ENCODE measurements at regions not wholly inside any gene's neighbourhood (a gene's known extent, or its start where the extent isn't known, plus 50 kb on each side); places are given as distances from the start of the nearest gene placed in this dataset.
"Not testable (repeated sequence)": the region's sequence is repeated elsewhere in the genome, so short reads cannot be mapped to it uniquely, and the experiment has no call there.

DNA sequence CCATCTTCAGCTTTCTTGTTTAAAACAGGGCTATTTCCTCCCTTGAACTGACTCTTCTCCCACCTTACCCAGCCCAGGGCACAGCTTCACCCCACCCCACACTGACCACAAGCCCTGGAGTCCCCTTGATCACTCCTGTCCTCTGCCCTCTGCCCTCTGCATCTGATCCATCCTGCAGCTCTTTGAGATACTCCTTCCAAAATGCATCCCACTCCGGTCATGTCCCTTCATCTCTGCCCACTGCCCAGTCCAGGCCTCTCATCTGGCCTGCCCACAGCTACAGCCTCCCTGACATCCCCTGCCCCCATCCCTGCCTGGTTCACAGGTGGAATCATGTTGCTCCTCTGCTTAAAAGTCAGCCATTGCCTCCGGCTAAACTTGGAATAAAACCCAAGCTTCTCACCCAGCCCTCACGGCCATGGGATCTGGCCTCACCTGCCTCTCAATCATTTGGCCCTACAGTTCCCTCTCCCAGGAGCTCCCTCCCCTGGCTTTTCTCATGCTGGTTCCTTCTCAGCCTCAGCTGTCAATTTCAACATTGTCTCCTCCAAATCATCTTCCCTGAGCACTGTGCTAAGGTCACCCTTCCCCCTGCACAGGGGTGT lies 202.0 kb downstream of the MATN1 start:
- no peak overlapping the region for H3K27ac Mint-ChIP-seq (ENCODE audit: unreplicated experiment)
- peaks cover 5% of the 10 kb centered on the region for H3K27me3 Mint-ChIP-seq (ENCODE audit: unreplicated experiment)
- TF ChIP-seq, protein P1, sequence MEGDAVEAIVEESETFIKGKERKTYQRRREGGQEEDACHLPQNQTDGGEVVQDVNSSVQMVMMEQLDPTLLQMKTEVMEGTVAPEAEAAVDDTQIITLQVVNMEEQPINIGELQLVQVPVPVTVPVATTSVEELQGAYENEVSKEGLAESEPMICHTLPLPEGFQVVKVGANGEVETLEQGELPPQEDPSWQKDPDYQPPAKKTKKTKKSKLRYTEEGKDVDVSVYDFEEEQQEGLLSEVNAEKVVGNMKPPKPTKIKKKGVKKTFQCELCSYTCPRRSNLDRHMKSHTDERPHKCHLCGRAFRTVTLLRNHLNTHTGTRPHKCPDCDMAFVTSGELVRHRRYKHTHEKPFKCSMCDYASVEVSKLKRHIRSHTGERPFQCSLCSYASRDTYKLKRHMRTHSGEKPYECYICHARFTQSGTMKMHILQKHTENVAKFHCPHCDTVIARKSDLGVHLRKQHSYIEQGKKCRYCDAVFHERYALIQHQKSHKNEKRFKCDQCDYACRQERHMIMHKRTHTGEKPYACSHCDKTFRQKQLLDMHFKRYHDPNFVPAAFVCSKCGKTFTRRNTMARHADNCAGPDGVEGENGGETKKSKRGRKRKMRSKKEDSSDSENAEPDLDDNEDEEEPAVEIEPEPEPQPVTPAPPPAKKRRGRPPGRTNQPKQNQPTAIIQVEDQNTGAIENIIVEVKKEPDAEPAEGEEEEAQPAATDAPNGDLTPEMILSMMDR (IDR thresholded peaks at IDR 0.05; ENCODE audit: unreplicated experiment): no peak
- H3K9me3 Mint-ChIP-seq (ENCODE audit: unreplicated experiment): no peaks in the 10 kb centered on the region
- H3K36me3 Mint-ChIP-seq (ENCODE audit: low read depth, unreplicated experiment): no peaks in the 10 kb centered on the region
- no peak overlapping the region for H3K4me3 Mint-ChIP-seq (ENCODE audit: unreplicated experiment)
- H3K4me1 Mint-ChIP-seq (ENCODE audit: unreplicated experiment): peaks cover 4% of the 10 kb centered on the region
- no peak for DNase-seq (ENCODE audit: low spot score)

DNA sequence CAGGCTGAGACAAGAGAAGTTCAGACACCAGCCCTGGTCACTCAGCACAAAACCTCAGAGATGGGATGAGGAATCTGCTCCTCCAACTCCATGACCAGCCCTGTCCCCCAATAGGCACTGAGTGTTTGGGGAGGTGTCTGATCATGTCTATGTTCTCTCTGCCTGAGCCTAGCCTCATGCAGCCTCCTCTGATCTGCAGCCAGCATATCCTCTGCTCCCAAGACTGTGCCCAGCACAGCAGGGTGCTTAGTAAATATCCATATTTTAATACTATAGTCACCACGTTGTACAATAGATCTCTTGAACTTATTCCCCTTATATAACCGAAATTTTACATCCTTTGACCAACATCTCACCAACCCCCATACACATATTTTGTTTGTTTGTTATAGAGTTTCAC lies 202.9 kb downstream of the MATN1 start:
- DNase-seq (ENCODE audit: low spot score): no peak
- Mint-ChIP-seq H3K4me3 (ENCODE audit: unreplicated experiment) (no peak overlapping the region), H3K36me3 (ENCODE audit: low read depth, unreplicated experiment) (no peaks in the 10 kb centered on the region), H3K4me1 (ENCODE audit: unreplicated experiment) (peaks cover 4% of the 10 kb centered on the region), H3K27ac (ENCODE audit: unreplicated experiment) (no peak overlapping the region), H3K27me3 (ENCODE audit: unreplicated experiment) (peaks cover 5% of the 10 kb centered on the region), H3K9me3 (ENCODE audit: unreplicated experiment) (no peaks in the 10 kb centered on the region)
- TF ChIP-seq, protein P1 (IDR thresholded peaks at IDR 0.05; ENCODE audit: unreplicated experiment): no peak

DNA sequence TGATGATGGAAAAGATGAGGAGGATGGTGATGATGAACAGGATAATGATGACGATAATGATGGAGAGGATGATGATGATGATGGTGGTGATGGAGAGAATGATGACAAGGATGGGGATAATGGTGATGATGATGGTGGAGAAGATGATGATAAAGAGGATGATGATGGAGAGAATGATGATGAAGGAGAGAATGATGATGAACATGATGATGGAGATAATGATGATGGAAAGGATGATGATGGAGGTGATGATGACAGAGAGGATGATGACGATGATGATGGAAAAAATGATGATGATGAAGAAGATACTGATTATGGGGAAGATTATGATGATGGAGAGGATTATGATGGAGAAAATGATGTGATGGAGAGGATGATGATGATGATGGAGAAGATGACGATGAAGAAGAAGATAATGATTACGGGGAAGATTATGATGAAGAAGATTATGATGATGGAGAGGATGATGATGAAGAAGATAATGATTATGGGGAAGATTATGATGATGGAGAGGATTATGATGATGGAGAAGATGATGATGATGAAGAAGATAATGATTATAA lies 204.1 kb downstream of the MATN1 start:
- no peak for DNase-seq (ENCODE audit: low spot score)
- H3K4me1 Mint-ChIP-seq (ENCODE audit: unreplicated experiment): peaks cover 4% of the 10 kb centered on the region
- peaks cover 5% of the 10 kb centered on the region for H3K27me3 Mint-ChIP-seq (ENCODE audit: unreplicated experiment)
- no peak overlapping the region for H3K4me3 Mint-ChIP-seq (ENCODE audit: unreplicated experiment)
- TF ChIP-seq, protein P1 (IDR thresholded peaks at IDR 0.05; ENCODE audit: unreplicated experiment): no peak
- H3K9me3 Mint-ChIP-seq (ENCODE audit: unreplicated experiment): no peaks in the 10 kb centered on the region
- H3K36me3 Mint-ChIP-seq (ENCODE audit: low read depth, unreplicated experiment): no peaks in the 10 kb centered on the region
- H3K27ac Mint-ChIP-seq (ENCODE audit: unreplicated experiment): no peak overlapping the region

DNA sequence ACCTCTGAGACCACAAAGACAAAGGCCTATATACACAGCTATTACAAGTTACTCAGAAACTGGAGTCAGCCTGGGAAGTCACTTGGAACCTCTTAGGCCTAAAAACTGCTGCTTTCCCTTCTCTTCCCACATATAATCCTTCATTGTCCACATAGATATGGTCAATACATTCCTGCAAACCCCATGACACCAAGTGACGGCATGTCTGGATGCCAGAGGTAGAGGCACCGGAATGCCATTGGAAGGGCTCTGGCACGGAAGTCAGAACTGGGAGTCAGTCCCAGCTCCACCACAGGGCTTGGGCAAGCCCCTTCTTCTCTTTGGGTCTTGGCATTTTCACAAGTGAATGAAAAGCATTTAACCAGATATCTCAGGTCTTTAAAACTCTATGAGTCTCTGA lies 204.7 kb downstream of the MATN1 start:
- TF ChIP-seq, protein P1 (IDR thresholded peaks at IDR 0.05; ENCODE audit: unreplicated experiment): no peak
- H3K27me3 Mint-ChIP-seq (ENCODE audit: unreplicated experiment): peaks cover 5% of the 10 kb centered on the region
- no peaks in the 10 kb centered on the region for H3K9me3 Mint-ChIP-seq (ENCODE audit: unreplicated experiment)
- H3K27ac Mint-ChIP-seq (ENCODE audit: unreplicated experiment): no peak overlapping the region
- no peak for DNase-seq (ENCODE audit: low spot score)
- H3K4me1 Mint-ChIP-seq (ENCODE audit: unreplicated experiment): peaks cover 4% of the 10 kb centered on the region
- no peaks in the 10 kb centered on the region for H3K36me3 Mint-ChIP-seq (ENCODE audit: low read depth, unreplicated experiment)
- no peak overlapping the region for H3K4me3 Mint-ChIP-seq (ENCODE audit: unreplicated experiment)

DNA sequence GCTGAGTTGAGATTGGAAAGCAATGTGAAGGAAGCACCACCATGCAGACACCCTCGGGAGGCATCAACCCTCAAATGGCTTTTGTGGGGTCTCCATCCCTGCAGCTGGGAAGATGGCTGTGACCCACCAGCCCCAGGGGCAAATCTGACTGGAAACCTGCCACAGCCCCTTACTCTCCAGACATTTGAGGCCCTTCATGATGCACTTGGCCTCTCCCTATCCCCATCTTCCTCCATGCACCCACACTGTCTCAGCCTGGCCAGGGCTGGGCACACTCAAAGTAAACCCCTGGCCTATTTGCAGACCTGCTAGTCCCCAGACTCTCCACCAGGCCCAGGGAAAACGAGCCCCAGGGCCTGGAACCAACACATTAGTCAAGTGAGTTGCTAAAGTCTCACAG lies 205.2 kb downstream of the MATN1 start:
- TF ChIP-seq, protein P1 (IDR thresholded peaks at IDR 0.05; ENCODE audit: unreplicated experiment): no peak
- H3K4me3 Mint-ChIP-seq (ENCODE audit: unreplicated experiment): no peak overlapping the region
- no peak for DNase-seq (ENCODE audit: low spot score)
- H3K27me3 Mint-ChIP-seq (ENCODE audit: unreplicated experiment): peaks cover 5% of the 10 kb centered on the region
- H3K9me3 Mint-ChIP-seq (ENCODE audit: unreplicated experiment): no peaks in the 10 kb centered on the region
- H3K27ac Mint-ChIP-seq (ENCODE audit: unreplicated experiment): no peak overlapping the region
- H3K36me3 Mint-ChIP-seq (ENCODE audit: low read depth, unreplicated experiment): no peaks in the 10 kb centered on the region
- peaks cover 4% of the 10 kb centered on the region for H3K4me1 Mint-ChIP-seq (ENCODE audit: unreplicated experiment)

DNA sequence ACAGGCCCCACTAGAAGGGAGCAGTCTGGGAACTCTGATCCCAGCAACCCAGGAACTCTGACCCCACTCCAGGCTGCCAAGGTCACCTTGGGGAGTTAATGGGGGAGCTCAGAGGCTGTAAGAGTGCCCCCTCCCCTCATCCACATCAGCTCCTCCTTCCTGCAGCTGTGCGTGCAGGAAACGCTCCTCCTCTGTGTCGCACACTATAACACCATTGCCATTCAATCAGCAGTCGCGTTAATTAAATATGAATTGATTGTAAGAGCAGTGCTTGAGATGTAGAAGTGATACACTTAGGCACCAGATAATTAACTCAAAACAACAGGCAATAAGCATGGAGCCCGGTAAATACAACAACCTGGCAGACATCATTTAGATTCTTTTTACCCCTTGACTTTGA lies 205.7 kb downstream of the MATN1 start:
- not testable (repeated sequence) for DNase-seq (ENCODE audit: low spot score); H3K4me3 Mint-ChIP-seq (ENCODE audit: unreplicated experiment); H3K27me3 Mint-ChIP-seq (ENCODE audit: unreplicated experiment); H3K36me3 Mint-ChIP-seq (ENCODE audit: low read depth, unreplicated experiment); H3K4me1 Mint-ChIP-seq (ENCODE audit: unreplicated experiment); H3K9me3 Mint-ChIP-seq (ENCODE audit: unreplicated experiment); H3K27ac Mint-ChIP-seq (ENCODE audit: unreplicated experiment)

DNA sequence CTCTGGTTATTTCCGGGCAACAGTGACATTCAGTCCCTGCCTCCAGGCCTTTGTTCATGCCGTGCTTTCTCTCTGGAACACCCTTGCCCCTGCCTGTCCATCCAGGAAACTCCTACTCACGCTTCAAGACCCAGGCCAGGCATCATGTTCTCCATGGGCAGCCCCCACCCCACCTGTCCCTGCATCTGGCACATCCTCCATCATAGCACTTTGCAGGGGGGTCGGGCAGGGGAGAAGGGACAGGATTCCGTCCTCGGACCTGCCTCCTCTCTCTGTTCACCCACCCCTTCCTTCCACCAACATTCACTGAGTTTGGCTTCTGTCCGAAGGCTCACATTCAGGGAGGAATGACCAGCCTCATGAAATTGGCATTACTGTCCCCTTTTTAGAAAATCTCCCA lies 206.1 kb downstream of the MATN1 start:
- not testable (repeated sequence) for DNase-seq (ENCODE audit: low spot score); H3K27me3 Mint-ChIP-seq (ENCODE audit: unreplicated experiment)

More for the DNA sequence above, 206.1 kb downstream of the MATN1 start:
- H3K27ac Mint-ChIP-seq (ENCODE audit: unreplicated experiment); H3K36me3 Mint-ChIP-seq (ENCODE audit: low read depth, unreplicated experiment); H3K4me1 Mint-ChIP-seq (ENCODE audit: unreplicated experiment); H3K9me3 Mint-ChIP-seq (ENCODE audit: unreplicated experiment); H3K4me3 Mint-ChIP-seq (ENCODE audit: unreplicated experiment): not testable (repeated sequence)

All from endothelial cell (in vitro differentiated cells).